OCI-LY3 (cell line): ENCODE measurements at regions not wholly inside any gene's neighbourhood (a gene's known extent, or its start where the extent isn't known, plus 50 kb on each side); places are given as distances from the start of the nearest gene placed in this dataset.

Experiments
- EZH2phosphoT487 ChIP-seq: fragments of 200-600 bp; shearing (Covaris generic); IDR thresholded peaks from 2 replicates; pipeline ENCODE4 v1.6.1; 2018; ENCODE audit warnings: antibody characterized with exemption, mixed run types, low read depth
- TF ChIP-seq, protein P1 (sequence below): fragments of 200-600, 300-600 bp; sonication (generic); IDR thresholded peaks from 2 replicates; pipeline ENCODE4 v1.5.1; 2014; ENCODE audit warnings: antibody characterized with exemption, low read length, low read depth

GRCh38 chr12:25811656-25812126 is 146.8 kb upstream of the RASSF8 start:
- TF ChIP-seq, protein P1, sequence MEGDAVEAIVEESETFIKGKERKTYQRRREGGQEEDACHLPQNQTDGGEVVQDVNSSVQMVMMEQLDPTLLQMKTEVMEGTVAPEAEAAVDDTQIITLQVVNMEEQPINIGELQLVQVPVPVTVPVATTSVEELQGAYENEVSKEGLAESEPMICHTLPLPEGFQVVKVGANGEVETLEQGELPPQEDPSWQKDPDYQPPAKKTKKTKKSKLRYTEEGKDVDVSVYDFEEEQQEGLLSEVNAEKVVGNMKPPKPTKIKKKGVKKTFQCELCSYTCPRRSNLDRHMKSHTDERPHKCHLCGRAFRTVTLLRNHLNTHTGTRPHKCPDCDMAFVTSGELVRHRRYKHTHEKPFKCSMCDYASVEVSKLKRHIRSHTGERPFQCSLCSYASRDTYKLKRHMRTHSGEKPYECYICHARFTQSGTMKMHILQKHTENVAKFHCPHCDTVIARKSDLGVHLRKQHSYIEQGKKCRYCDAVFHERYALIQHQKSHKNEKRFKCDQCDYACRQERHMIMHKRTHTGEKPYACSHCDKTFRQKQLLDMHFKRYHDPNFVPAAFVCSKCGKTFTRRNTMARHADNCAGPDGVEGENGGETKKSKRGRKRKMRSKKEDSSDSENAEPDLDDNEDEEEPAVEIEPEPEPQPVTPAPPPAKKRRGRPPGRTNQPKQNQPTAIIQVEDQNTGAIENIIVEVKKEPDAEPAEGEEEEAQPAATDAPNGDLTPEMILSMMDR, result no peak
- no peak for TF ChIP-seq EZH2phosphoT487
